ENCODE measurements at regions not wholly inside any gene's neighbourhood (a gene's known extent, or its start where the extent isn't known, plus 50 kb on each side); places are given as distances from the start of the nearest gene placed in this dataset.

GRCh38 chr7:109983618-109984017, 1107.3 kb upstream of the LRRN3 start:
- no peaks in the 10 kb centered on the region for H3K27me3 ChIP-seq
- H3K4me3 ChIP-seq, result no peak overlapping the region
- TF ChIP-seq CTCF (IDR thresholded peaks at IDR 0.05) (no peak), EP300 (IDR thresholded peaks at IDR 0.05) (no peak), POLR2A (IDR thresholded peaks at IDR 0.05) (no peak)
- H3K9me3 ChIP-seq, result no peaks in the 10 kb centered on the region
- H3K27ac ChIP-seq, result no peak overlapping the region
- 49 to 58% methylated on average over 1 of the region's 1 CpG for WGBS, 2 donors
- DNase-seq (ENCODE audit: low spot score in 2 of 2), result no peak
- no peaks in the 10 kb centered on the region for H3K36me3 ChIP-seq
- no peaks in the 10 kb centered on the region for H3K4me1 ChIP-seq

DNA sequence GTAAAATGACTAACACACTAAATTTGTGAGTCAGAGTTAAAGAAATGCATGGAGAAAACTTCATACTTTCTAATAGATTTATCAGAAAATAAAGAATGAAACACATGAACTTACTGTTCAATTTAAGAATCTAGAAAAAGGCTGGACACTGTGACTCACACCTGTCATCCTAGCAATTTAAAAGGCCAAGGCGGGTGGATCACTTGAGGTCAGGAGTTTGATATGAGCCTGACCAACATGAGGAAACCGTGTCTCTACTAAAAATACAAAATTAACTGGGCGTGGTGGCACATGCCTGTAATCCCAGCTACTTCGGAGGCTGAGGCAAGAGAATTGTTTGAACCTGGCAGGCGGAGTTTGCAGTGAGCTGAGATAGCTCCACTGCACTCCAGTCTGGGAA, 1106.2 kb upstream of the LRRN3 start:
- DNase-seq (ENCODE audit: low spot score in 2 of 2), result no peak
- 72 to 79% methylated on average over 5 of the region's 5 CpGs for WGBS, 2 donors
- TF ChIP-seq POLR2A (IDR thresholded peaks at IDR 0.05) (no peak), EP300 (IDR thresholded peaks at IDR 0.05) (no peak), CTCF (IDR thresholded peaks at IDR 0.05) (no peak)
- no peaks in the 10 kb centered on the region for H3K36me3 ChIP-seq
- no peaks in the 10 kb centered on the region for H3K27me3 ChIP-seq
- H3K4me1 ChIP-seq, result no peaks in the 10 kb centered on the region
- no peak overlapping the region for H3K4me3 ChIP-seq
- no peaks in the 10 kb centered on the region for H3K9me3 ChIP-seq
- H3K27ac ChIP-seq, result no peak overlapping the region

DNA sequence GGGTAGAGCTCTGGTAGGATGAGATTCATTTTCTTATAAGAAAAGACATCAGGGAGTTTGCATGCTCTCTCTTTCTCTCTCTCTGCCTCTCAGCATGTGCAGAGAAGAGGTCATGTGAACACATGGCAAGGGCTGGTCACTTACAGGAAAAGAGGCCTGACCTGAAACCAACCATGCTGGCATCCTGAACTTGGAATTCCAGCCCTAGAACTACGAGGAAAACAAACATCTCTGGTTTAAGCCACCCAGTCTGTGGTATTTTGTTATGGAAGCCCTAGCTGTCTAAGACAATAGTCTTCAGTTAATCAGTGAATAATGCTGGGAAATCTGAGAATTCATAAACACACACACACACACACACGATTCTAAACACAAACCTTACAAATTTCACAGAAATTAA, 1104.2 kb upstream of the LRRN3 start:
- 26 to 43% methylated on average over 2 of the region's 2 CpGs for WGBS, 2 donors
- TF ChIP-seq EP300 (IDR thresholded peaks at IDR 0.05) (no peak), CTCF (IDR thresholded peaks at IDR 0.05) (no peak), POLR2A (IDR thresholded peaks at IDR 0.05) (no peak)
- no peak for DNase-seq (ENCODE audit: low spot score in 2 of 2)
- no peaks in the 10 kb centered on the region for H3K4me1 ChIP-seq
- no peaks in the 10 kb centered on the region for H3K27me3 ChIP-seq
- H3K9me3 ChIP-seq, result no peaks in the 10 kb centered on the region
- H3K27ac ChIP-seq, result no peak overlapping the region
- H3K4me3 ChIP-seq, result no peak overlapping the region
- H3K36me3 ChIP-seq, result no peaks in the 10 kb centered on the region

DNA sequence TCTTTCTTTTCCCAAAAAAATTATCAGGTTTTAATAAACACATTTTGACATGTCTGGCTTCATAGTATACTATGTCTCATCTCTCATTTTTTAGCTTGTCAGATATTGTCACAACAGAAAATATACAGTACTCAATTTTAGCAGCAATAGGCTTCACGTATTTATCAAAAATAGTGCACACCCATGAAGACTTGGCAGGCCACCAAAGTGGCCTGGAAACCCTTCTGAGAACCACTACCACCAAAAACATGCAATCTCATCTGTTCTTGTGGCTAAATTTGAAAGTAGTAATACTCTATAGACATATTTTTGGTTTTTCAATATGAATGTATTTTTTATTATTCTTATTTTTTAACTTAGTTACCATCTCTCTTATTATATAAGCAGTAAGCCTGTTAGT, 1094.5 kb upstream of the LRRN3 start:
- H3K4me3 ChIP-seq, result no peak overlapping the region
- H3K4me1 ChIP-seq, result no peaks in the 10 kb centered on the region
- TF ChIP-seq CTCF (IDR thresholded peaks at IDR 0.05) (no peak), EP300 (IDR thresholded peaks at IDR 0.05) (no peak), POLR2A (IDR thresholded peaks at IDR 0.05) (no peak)
- no peak for DNase-seq (ENCODE audit: low spot score in 2 of 2)
- H3K36me3 ChIP-seq, result no peaks in the 10 kb centered on the region
- no peaks in the 10 kb centered on the region for H3K27me3 ChIP-seq
- no peak overlapping the region for H3K27ac ChIP-seq
- no peaks in the 10 kb centered on the region for H3K9me3 ChIP-seq
- WGBS, 2 donors, result 62 to 72% methylated on average over 1 of the region's 1 CpG

DNA sequence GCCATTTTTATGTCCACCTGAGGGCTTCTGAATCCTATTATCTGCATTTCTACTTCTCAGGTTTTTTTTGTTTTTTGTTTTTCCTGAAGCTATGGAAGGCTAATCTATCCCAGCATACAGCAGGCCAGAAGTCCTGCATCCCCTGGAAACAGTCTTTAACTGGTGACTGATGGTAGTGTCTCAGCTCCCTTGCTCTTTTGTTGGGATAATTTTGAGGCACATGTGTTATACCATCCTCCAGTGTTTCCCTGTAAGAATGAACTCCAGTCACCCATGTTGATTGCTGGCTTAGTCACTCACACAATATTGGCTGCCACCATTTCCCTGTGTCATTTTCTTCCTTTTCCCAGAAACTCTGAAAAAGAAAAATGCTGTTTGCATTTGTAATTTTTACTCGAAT, 1094.0 kb upstream of the LRRN3 start:
- WGBS, 2 donors, result 66 to 74% methylated on average over 1 of the region's 1 CpG
- Histone ChIP-seq H3K27me3 (no peaks in the 10 kb centered on the region), H3K9me3 (no peaks in the 10 kb centered on the region), H3K4me3 (no peak overlapping the region), H3K27ac (no peak overlapping the region), H3K36me3 (no peaks in the 10 kb centered on the region), H3K4me1 (no peaks in the 10 kb centered on the region)
- no peak for DNase-seq (ENCODE audit: low spot score in 2 of 2)
- TF ChIP-seq CTCF (IDR thresholded peaks at IDR 0.05) (no peak), POLR2A (IDR thresholded peaks at IDR 0.05) (no peak), EP300 (IDR thresholded peaks at IDR 0.05) (no peak)
